ENCODE measurements at regions not wholly inside any gene's neighbourhood (a gene's known extent, or its start where the extent isn't known, plus 50 kb on each side); places are given as distances from the start of the nearest gene placed in this dataset.

GRCh38 chr22:27340047-27340446 is 461.5 kb downstream of the MN1 start:
- DNase-seq (ENCODE audit: low spot score) = no peak

- DNase-seq (ENCODE audit: low spot score) = no peak
These were observed 457.0 kb downstream of the MN1 start for GRCh38 chr22:27344546-27344945.

GRCh38 chr22:27345691-27346090 is 455.9 kb downstream of the MN1 start:
- DNase-seq (ENCODE audit: low spot score) = no peak

DNA sequence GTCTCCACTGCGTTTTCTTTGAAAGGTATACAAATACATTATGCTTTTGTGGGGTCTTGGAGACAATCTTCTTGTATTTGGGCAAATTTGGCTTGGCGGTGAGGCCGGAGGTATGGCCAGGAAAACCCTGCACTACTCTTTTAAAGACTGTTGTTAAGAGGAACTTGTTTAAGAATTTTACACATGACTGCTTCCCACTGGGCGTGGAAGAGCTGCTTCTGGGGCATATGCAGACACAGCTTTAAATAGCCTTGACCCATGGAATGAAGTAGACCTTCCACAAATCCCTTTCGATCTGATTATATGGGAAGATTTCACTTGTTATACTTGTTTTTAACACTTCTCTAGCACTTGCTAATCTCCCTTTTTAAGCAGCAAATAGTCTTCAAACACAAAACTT is 453.6 kb downstream of the MN1 start:
- DNase-seq (ENCODE audit: low spot score) = peak; percentile 74

DNA sequence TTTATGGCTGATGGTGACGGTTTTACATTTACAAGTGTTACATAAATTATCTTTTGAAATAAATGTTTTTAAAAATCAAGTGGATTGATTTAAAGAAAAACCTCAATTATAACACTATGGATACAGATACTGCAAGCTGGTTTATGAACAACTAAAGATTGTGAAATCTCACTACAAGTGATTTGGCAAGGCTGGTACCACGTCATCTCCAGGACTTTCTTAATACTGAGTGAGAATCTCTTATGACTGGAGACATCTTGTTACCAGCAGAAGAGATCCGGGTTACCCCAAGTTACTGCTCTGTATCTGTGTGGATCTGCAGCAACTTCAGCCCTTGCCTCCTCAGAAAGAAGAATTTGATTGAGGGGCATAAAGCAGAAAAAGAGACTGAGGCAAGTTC is 452.9 kb downstream of the MN1 start:
- peak; percentile 69 for DNase-seq (ENCODE audit: low spot score)

DNA sequence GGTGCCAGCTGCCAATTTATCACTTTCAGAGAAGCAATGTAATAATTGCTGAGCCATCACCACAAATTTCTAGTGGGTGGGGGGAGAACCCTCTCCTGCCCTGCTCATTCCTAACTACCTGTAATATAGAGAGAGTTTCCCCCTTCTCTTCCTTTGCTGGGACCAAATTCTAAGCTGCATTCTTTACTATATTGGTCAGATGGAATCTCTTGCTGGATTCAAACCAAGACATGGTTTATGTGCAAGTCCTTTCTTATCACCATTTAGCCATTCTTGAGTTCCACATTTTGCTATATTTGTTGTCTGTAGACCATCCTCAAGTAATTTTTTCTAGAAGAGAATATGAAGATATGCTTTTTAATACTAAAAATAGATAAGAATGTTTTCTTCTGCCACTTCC is 452.1 kb downstream of the MN1 start:
- DNase-seq (ENCODE audit: low spot score) = peak; percentile 69

GRCh38 chr22:27350306-27350705 is 451.2 kb downstream of the MN1 start:
- no peak for DNase-seq (ENCODE audit: low spot score)

DNA sequence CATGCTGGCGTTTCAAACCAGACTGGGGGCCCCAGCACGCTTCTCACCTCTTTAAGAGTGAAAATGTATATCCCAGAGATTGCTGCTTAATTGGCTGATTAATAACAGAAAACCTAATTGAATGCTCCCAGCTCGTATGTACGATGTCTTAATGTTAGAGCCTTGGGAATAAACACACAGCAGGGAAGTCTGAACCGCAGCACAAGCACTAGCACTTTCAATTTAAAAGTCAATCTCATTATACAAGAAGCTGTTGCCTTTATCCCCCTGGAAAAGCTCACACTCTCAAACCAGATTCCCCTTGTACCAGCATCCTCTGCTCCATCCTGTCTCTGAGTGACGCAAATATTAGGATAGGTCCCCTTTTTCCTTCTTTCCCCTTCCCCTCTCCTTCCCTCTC is 449.1 kb downstream of the MN1 start:
- no peak for DNase-seq (ENCODE audit: low spot score)

GRCh38 chr22:27358096-27358870 is 443.3 kb downstream of the MN1 start:
- no peak for DNase-seq (ENCODE audit: low spot score)

DNA sequence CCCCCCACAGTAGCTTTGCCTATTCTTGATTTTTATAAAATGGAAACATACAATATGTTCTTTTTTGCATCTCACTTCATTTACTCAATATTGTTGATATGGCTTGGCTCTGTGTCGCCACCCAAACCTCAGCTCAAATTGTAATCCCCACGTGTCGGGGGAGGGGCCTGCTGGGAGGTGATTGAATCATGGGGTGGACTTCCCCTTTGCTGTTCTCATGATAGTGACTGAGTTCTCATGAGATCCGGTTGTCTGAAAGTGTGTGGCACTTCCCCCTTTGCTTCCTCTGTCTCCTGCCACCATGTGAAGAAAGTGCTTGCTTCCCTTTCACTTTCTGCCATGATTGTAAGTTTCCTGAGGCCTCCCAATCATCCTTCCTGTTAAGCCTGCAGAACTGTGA is 431.3 kb downstream of the MN1 start:
- peak; percentile 34 for DNase-seq (ENCODE audit: low spot score)

DNA sequence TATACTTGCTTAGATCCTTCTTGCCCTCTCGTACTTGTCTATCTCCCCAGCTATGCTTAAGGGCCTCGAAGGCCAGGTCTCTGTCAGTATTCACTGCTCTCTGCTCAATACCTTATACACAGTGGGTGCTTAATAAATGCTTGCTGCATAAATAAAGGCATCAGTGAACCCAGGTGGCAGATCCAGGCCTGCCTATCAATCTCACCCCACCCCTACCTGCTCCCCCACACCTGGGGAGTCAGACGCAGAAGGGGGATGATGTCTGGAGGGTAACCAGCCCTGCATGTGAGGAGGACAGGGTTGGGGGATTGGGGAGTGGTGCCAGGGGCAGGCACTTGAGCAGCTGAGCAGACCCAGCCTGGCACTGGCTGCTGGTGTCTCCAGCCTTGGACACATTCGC is 430.6 kb downstream of the MN1 start:
- DNase-seq (ENCODE audit: low spot score) = no peak

DNA sequence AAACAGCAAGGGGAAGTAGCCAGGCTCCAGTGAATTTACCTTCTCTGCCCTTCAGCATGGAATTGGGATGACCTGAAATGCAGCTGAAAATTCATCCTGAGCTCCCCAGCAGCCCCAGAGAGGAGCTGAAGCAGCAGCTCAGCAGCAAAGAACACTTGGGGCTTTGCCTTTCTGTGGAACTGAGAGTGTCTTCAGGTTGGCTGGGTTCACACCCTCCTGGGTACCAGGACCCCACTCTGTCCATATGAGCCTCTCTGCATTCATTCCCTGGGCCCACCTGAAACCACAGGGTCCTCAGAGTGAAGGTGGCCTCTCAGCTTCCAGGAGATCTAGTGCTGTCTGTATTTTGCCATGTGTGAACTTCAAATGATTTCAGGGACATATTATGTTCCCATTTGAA is 429.2 kb downstream of the MN1 start:
- no peak for DNase-seq (ENCODE audit: low spot score)

DNA sequence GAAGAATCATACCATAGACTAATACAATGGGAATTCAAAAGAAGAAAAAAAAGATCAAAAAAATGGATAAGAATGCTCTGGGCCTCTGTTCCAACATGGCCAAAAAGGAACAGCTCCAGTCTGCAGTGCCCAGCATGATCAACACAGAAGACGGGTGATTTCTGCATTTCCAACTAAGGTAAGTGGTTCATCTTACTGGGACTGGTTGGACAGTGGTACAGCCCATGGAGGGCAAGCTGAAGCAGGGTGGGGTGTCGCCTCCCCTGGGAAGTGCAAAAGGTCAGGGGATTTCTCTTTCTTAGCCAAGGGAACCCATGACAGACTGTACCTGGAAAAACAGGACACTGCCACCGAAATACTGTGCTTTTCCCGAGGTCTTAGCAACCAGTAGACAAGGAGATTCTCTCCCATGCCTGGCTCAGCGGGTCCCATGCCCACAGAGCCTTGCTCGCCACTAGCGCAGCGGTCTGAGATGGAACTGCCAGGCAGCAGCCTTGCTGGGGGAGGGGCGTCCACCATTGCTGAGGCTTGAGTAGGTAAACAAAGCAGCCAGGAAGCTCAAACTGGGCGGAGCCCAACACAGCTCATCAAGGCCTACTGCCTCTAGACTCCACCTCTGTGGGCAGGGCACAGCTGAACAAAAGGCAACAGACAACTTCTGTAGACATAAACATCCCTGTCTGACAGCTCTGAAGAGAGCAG is 428.4 kb downstream of the MN1 start:
- DNase-seq (ENCODE audit: low spot score) = peak; percentile 12

DNA sequence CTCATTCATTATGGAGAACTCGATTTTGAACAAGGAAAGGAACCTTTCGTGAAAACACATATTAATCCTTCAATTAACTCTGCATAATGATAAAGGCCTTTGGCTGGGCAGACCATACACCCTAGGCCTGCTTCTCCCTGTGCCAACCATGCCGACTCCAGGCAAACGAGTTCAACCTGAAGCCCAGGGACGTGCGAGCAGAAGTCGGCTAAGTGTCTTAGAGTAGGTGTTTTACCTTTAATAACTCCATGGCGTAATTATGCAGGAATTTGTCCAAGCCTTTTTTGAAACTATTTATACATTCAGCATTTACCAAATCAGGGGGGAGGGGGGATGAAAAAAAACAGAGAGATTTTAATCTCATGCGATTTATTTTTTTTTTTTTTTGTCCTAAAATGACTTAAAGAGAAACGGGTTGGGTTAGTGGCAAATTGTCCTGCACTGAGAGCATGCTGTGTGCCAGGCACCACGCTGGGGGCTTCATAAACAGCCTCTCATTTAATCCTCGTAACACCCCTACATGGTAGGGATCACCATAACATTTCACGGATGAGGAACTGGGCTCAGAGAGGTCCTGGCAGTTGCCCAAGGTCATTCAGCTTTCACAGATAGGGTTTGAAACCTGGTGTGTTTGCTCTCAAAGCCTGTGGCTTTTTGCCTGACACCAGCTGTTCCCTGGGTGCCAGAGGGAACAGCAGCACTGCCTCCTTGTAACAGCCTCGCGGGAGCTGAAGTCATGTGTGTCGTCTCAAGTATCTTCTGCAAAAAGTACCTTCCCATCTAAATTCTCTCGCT is 423.9 kb downstream of the MN1 start:
- DNase-seq (ENCODE audit: low spot score) = peak; percentile 39

DNA sequence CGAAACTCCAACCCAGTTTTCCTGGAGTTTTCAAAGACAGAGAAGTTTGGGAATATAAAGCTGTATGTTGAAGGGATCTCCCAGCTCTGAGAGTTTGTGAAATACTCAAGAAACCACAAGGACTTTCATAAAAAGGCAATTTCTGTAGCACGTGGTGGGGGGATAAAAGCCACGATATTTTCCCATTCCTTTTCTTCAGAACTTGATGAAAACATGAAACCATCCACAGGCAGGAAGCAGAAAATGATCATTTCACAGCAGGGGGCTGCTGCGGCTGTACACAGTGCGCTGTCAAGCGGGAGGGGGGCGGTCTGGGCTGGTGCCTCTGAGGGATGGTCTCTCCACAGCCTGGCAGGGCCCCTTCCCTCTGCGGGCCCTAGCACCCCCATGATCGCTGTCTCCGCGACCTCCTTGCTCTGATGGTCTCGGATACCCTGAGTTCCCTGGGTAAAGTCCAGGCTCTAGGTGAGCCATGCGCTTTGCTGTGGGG is 423.2 kb downstream of the MN1 start:
- no peak for DNase-seq (ENCODE audit: low spot score)

GRCh38 chr22:27378995-27379394 is 422.6 kb downstream of the MN1 start:
- no peak for DNase-seq (ENCODE audit: low spot score)

GRCh38 chr22:27380855-27381254 is 420.7 kb downstream of the MN1 start:
- no peak for DNase-seq (ENCODE audit: low spot score)

DNA sequence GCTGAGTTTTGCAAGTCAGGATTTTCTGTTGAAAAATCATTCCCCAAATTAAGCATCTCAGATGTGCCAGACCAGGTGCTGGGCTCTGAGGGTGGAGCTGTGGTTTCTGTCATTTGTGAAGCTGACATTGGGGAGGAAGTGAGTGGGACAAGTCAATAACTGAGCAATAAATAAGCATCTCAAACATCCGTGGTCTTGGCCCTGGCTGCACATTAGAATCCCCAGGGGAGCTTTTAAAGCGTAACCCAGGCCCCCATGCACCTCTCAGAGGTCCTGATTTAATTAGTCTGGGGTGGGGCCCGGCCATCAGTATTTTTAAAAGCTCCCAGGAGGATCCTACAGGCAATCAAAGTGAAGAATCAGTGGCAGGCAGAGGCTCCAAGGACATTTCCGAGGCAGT is 420.0 kb downstream of the MN1 start:
- DNase-seq (ENCODE audit: low spot score) = no peak

GRCh38 chr22:27381960-27382742 is 419.4 kb downstream of the MN1 start:
- DNase-seq (ENCODE audit: low spot score) = no peak

GRCh38 chr22:27382947-27383346 is 418.6 kb downstream of the MN1 start:
- no peak for DNase-seq (ENCODE audit: low spot score)

- DNase-seq (ENCODE audit: low spot score) = no peak
These were observed 417.7 kb downstream of the MN1 start for GRCh38 chr22:27383896-27384295.
